ENCODE measurements at regions not wholly inside any gene's neighbourhood (a gene's known extent, or its start where the extent isn't known, plus 50 kb on each side); places are given as distances from the start of the nearest gene placed in this dataset.
"Not testable (repeated sequence)": the region's sequence is repeated elsewhere in the genome, so short reads cannot be mapped to it uniquely, and the experiment has no call there.

GRCh38 chr1:38183747-38184146 lies 137.2 kb upstream of the POU3F1 start:
- no peak overlapping the region for H2BK12ac ChIP-seq (ENCODE audit: low read length in 2 of 2)
- WGBS, result 76% methylated on average over 1 of the region's 2 CpGs
- no peaks in the 10 kb centered on the region for H3K79me1 ChIP-seq (replicated peaks; ENCODE audit: low read length, poor library complexity, severe bottlenecking)
- no peak overlapping the region for H3K4ac ChIP-seq (ENCODE audit: low read depth in 1 of 2, low read length in 2 of 2)
- no peak overlapping the region for H2BK120ac ChIP-seq (ENCODE audit: low read depth, low read length)
- no peak overlapping the region for H3K4me3 ChIP-seq (ENCODE audit: insufficient read depth in 1 of 2, low read depth in 1 of 2, low read length in 2 of 2)
- H3K14ac ChIP-seq (ENCODE audit: low read length in 2 of 2), result no peak overlapping the region
- no peak overlapping the region for H4K8ac ChIP-seq (ENCODE audit: low read length)
- H2AFZ ChIP-seq (ENCODE audit: low read depth, low read length), result no peak overlapping the region
- H3K23ac ChIP-seq (ENCODE audit: low read length in 2 of 2), result no peak overlapping the region
- peak overlapping the region; percentile 27 for H3K27ac ChIP-seq (ENCODE audit: low read length, poor library complexity, severe bottlenecking)
- peaks cover 3% of the 10 kb centered on the region for H3K9me3 ChIP-seq (ENCODE audit: control insufficient read depth, low read length)
- DNase-seq, result no peak
- H3K9ac ChIP-seq (ENCODE audit: low read length), result no peak overlapping the region
- no peak overlapping the region for H2BK5ac ChIP-seq (ENCODE audit: low read depth, low read length, poor library complexity, severe bottlenecking)
- peak overlapping the region; percentile 60 for H2AK5ac ChIP-seq (ENCODE audit: low read length, severe bottlenecking)
- peaks cover 15% of the 10 kb centered on the region for H3K4me1 ChIP-seq (ENCODE audit: control insufficient read depth, insufficient read depth, low read depth, low read length)
- H3K27me3 ChIP-seq (ENCODE audit: control insufficient read depth in 1 of 2, insufficient read depth in 1 of 2, low read length in 2 of 2), result peaks cover 7 to 8% of the 10 kb centered on the region in 2 experiments
- no peaks in the 10 kb centered on the region for H3K36me3 ChIP-seq (ENCODE audit: control insufficient read depth in 1 of 2, insufficient read depth in 2 of 2, low read depth in 1 of 2, low read length in 2 of 2)
- no peak overlapping the region for H3K18ac ChIP-seq (ENCODE audit: low read depth in 1 of 2, low read length in 2 of 2)
- no peak overlapping the region for H2BK15ac ChIP-seq (ENCODE audit: low read depth, poor library complexity, severe bottlenecking)
- H3K4me2 ChIP-seq (ENCODE audit: low read length, poor library complexity, severe bottlenecking), result no peak overlapping the region
- no peak overlapping the region for H4K91ac ChIP-seq (ENCODE audit: low read length)

DNA sequence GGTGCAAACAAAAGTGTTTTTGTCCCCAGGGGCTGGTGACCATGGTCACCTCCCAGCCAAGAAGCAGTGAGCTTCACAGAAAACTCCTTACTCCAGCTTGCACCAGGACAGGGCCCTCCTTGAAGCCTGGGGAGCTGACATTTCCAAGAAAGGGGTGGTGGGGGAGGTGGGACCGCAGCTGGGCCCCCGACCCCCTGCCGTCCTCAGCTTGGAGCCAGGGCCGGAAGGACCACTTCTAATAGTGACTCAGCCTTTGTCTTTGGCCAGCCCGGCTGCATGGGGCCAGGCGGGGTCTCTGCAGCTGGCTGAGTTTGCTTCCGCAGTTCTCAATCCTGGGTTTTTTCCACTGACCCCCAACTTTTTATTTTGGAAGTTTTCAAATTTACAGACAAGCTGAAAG lies 136.5 kb upstream of the POU3F1 start:
- no peak overlapping the region for H2BK5ac ChIP-seq (ENCODE audit: low read depth, low read length, poor library complexity, severe bottlenecking)
- no peak overlapping the region for H2BK120ac ChIP-seq (ENCODE audit: low read depth, low read length)
- peaks cover 5 to 7% of the 10 kb centered on the region in 2 experiments for H3K27me3 ChIP-seq (ENCODE audit: control insufficient read depth in 1 of 2, insufficient read depth in 1 of 2, low read length in 2 of 2)
- no peak overlapping the region for H3K4ac ChIP-seq (ENCODE audit: low read depth in 1 of 2, low read length in 2 of 2)
- peak overlapping the region; percentile 12 for H3K27ac ChIP-seq (ENCODE audit: low read length, poor library complexity, severe bottlenecking)
- DNase-seq, result no peak
- no peak overlapping the region for H3K18ac ChIP-seq (ENCODE audit: low read depth in 1 of 2, low read length in 2 of 2)
- H3K14ac ChIP-seq (ENCODE audit: low read length in 2 of 2), result no peak overlapping the region
- no peaks in the 10 kb centered on the region for H3K79me1 ChIP-seq (replicated peaks; ENCODE audit: low read length, poor library complexity, severe bottlenecking)
- H3K23ac ChIP-seq (ENCODE audit: low read length in 2 of 2), result no peak overlapping the region
- no peak overlapping the region for H4K91ac ChIP-seq (ENCODE audit: low read length)
- no peak overlapping the region for H3K4me3 ChIP-seq (ENCODE audit: insufficient read depth in 1 of 2, low read depth in 1 of 2, low read length in 2 of 2)
- no peak overlapping the region for H3K4me2 ChIP-seq (ENCODE audit: low read length, poor library complexity, severe bottlenecking)
- 37% methylated on average over 7 of the region's 7 CpGs for WGBS
- no peak overlapping the region for H3K9ac ChIP-seq (ENCODE audit: low read length)
- no peaks in the 10 kb centered on the region for H3K9me3 ChIP-seq (ENCODE audit: control insufficient read depth, low read length)
- peaks cover 15% of the 10 kb centered on the region for H3K4me1 ChIP-seq (ENCODE audit: control insufficient read depth, insufficient read depth, low read depth, low read length)
- H3K36me3 ChIP-seq (ENCODE audit: control insufficient read depth in 1 of 2, insufficient read depth in 2 of 2, low read depth in 1 of 2, low read length in 2 of 2), result no peaks in the 10 kb centered on the region
- H2BK12ac ChIP-seq (ENCODE audit: low read length in 2 of 2), result no peak overlapping the region
- no peak overlapping the region for H2AK5ac ChIP-seq (ENCODE audit: low read length, severe bottlenecking)
- no peak overlapping the region for H4K8ac ChIP-seq (ENCODE audit: low read length)
- no peak overlapping the region for H2BK15ac ChIP-seq (ENCODE audit: low read depth, poor library complexity, severe bottlenecking)
- H2AFZ ChIP-seq (ENCODE audit: low read depth, low read length), result no peak overlapping the region

DNA sequence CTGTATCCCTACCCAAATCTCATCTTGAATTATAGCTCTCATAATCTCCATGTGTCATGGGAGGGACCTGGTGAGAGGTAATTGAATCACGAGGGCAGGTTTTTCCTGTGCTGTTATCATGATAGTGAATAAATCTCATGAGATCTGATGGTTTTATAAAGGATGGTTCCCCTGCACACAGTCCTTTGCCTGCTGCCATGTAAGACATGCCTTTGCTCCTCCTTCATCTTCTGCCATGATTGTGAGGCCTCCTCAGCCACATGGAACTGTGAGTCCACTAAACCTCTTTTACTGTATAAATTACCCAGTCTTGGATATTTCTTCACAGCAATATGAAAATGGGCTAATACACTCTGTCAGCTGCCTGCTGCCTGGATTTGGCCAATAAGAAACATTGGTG lies 133.8 kb upstream of the POU3F1 start:
- not testable (repeated sequence) for H2AK5ac ChIP-seq (ENCODE audit: low read length, severe bottlenecking); H3K4me3 ChIP-seq (ENCODE audit: insufficient read depth in 1 of 2, low read depth in 1 of 2, low read length in 2 of 2); H3K9me3 ChIP-seq (ENCODE audit: control insufficient read depth, low read length); H3K79me1 ChIP-seq (replicated peaks; ENCODE audit: low read length, poor library complexity, severe bottlenecking); H4K91ac ChIP-seq (ENCODE audit: low read length); H2BK120ac ChIP-seq (ENCODE audit: low read depth, low read length); H2AFZ ChIP-seq (ENCODE audit: low read depth, low read length); H3K27ac ChIP-seq (ENCODE audit: low read length, poor library complexity, severe bottlenecking); H3K4ac ChIP-seq (ENCODE audit: low read depth in 1 of 2, low read length in 2 of 2); H3K18ac ChIP-seq (ENCODE audit: low read depth in 1 of 2, low read length in 2 of 2); H3K14ac ChIP-seq (ENCODE audit: low read length in 2 of 2); H2BK15ac ChIP-seq (ENCODE audit: low read depth, poor library complexity, severe bottlenecking); H3K9ac ChIP-seq (ENCODE audit: low read length); H3K23ac ChIP-seq (ENCODE audit: low read length in 2 of 2); H3K36me3 ChIP-seq (ENCODE audit: control insufficient read depth in 1 of 2, insufficient read depth in 2 of 2, low read depth in 1 of 2, low read length in 2 of 2); H4K8ac ChIP-seq (ENCODE audit: low read length); DNase-seq; H3K27me3 ChIP-seq (ENCODE audit: control insufficient read depth in 1 of 2, insufficient read depth in 1 of 2, low read length in 2 of 2); H3K4me2 ChIP-seq (ENCODE audit: low read length, poor library complexity, severe bottlenecking); H2BK5ac ChIP-seq (ENCODE audit: low read depth, low read length, poor library complexity, severe bottlenecking); H2BK12ac ChIP-seq (ENCODE audit: low read length in 2 of 2)
- 73% methylated on average over 1 of the region's 1 CpG for WGBS
- H3K4me1 ChIP-seq (ENCODE audit: control insufficient read depth, insufficient read depth, low read depth, low read length), result peaks cover 15% of the 10 kb centered on the region

GRCh38 chr1:38179483-38179882 lies 132.9 kb upstream of the POU3F1 start:
- Histone ChIP-seq H3K4me3 (ENCODE audit: insufficient read depth in 1 of 2, low read depth in 1 of 2, low read length in 2 of 2) (no peak overlapping the region), H3K4me2 (ENCODE audit: low read length, poor library complexity, severe bottlenecking) (no peak overlapping the region), H3K79me1 (replicated peaks; ENCODE audit: low read length, poor library complexity, severe bottlenecking) (no peaks in the 10 kb centered on the region), H3K9ac (ENCODE audit: low read length) (no peak overlapping the region), H2BK15ac (ENCODE audit: low read depth, poor library complexity, severe bottlenecking) (no peak overlapping the region), H4K8ac (ENCODE audit: low read length) (no peak overlapping the region), H3K9me3 (ENCODE audit: control insufficient read depth, low read length) (no peaks in the 10 kb centered on the region), H3K4ac (ENCODE audit: low read depth in 1 of 2, low read length in 2 of 2) (no peak overlapping the region), H2AFZ (ENCODE audit: low read depth, low read length) (no peak overlapping the region), H3K23ac (ENCODE audit: low read length in 2 of 2) (no peak overlapping the region), H2BK12ac (ENCODE audit: low read length in 2 of 2) (no peak overlapping the region), H3K4me1 (ENCODE audit: control insufficient read depth, insufficient read depth, low read depth, low read length) (peaks cover 13% of the 10 kb centered on the region), H3K27ac (ENCODE audit: low read length, poor library complexity, severe bottlenecking) (no peak overlapping the region), H3K14ac (ENCODE audit: low read length in 2 of 2) (no peak overlapping the region), H3K18ac (ENCODE audit: low read depth in 1 of 2, low read length in 2 of 2) (no peak overlapping the region), H3K27me3 (ENCODE audit: control insufficient read depth in 1 of 2, insufficient read depth in 1 of 2, low read length in 2 of 2) (peaks cover 0 to 7% of the 10 kb centered on the region in 2 experiments), H3K36me3 (ENCODE audit: control insufficient read depth in 1 of 2, insufficient read depth in 2 of 2, low read depth in 1 of 2, low read length in 2 of 2) (no peaks in the 10 kb centered on the region), H2BK120ac (ENCODE audit: low read depth, low read length) (no peak overlapping the region), H2BK5ac (ENCODE audit: low read depth, low read length, poor library complexity, severe bottlenecking) (no peak overlapping the region), H4K91ac (ENCODE audit: low read length) (no peak overlapping the region), H2AK5ac (ENCODE audit: low read length, severe bottlenecking) (no peak overlapping the region)
- 68% methylated on average over 8 of the region's 8 CpGs for WGBS
- DNase-seq, result no peak

Data from mesenchymal stem cell (in vitro differentiated cells and primary cell).